Smooth muscle cell (in vitro differentiated cells): ENCODE measurements at regions not wholly inside any gene's neighbourhood (a gene's known extent, or its start where the extent isn't known, plus 50 kb on each side); places are given as distances from the start of the nearest gene placed in this dataset.
A peak's percentile ranks its signal among the peaks of the same experiment; 100 is the strongest.

Experiments used
- DNase-seq: peaks from one replicate; lab custom pipeline; 2025; ENCODE audit not compliant: unreplicated experiment; lab: John Stamatoyannopoulos, UW
- H2AFZ ChIP-seq: fragments of 200-600 bp; sonication (generic); 2 replicates; pipeline ENCODE4 v1.6.0; 2016; ENCODE audit warnings: antibody characterized with exemption, low read depth, mild to moderate bottlenecking
- H3F3A ChIP-seq: fragments of 200-600 bp; sonication (generic); 2 replicates; pipeline ENCODE4 v1.6.0; 2017; ENCODE audit warnings: antibody characterized with exemption, low read depth
- H3K27ac ChIP-seq: fragments of 200-600 bp; sonication (generic); 2 replicates; pipeline ENCODE4 v1.5.1; 2016; ENCODE audit warnings: low read depth, mild to moderate bottlenecking
- H3K27me3 ChIP-seq: fragments of 200-600 bp; sonication (generic); 2 replicates; pipeline ENCODE4 v1.6.1; 2016; ENCODE audit warnings: low read depth, mild to moderate bottlenecking
- H3K36me3 ChIP-seq: fragments of 200-600 bp; sonication (generic); 2 replicates; pipeline ENCODE4 v1.5.1; 2016; ENCODE audit warnings: low read depth
- H3K4me1 ChIP-seq: fragments of 200-600 bp; sonication (generic); 2 replicates; pipeline ENCODE4 v1.5.1; 2016; ENCODE audit warnings: low read depth
- H3K4me2 ChIP-seq: fragments of 200-600 bp; sonication (generic); 2 replicates; pipeline ENCODE4 v1.6.0; 2016; ENCODE audit warnings: mild to moderate bottlenecking
- H3K4me3 ChIP-seq: fragments of 200-600 bp; sonication (generic); 2 replicates; pipeline ENCODE4 v1.5.1; 2016; ENCODE audit warnings: mild to moderate bottlenecking
- H3K79me2 ChIP-seq: fragments of 200-600 bp; sonication (generic); 2 replicates; pipeline ENCODE4 v1.6.0; 2016; ENCODE audit warnings: low read depth, mild to moderate bottlenecking
- H3K9ac ChIP-seq: fragments of 200-600 bp; sonication (generic); 2 replicates; pipeline ENCODE4 v1.6.0; 2016; ENCODE audit warnings: low read depth
- H3K9me3 ChIP-seq: fragments of 200-600 bp; sonication (generic); replicated peaks from 2 replicates; pipeline ENCODE4 v1.5.1; 2016; ENCODE audit warnings: low read depth
- H4K20me1 ChIP-seq: fragments of 200-600 bp; sonication (generic); 2 replicates; pipeline ENCODE4 v1.6.0; 2016; ENCODE audit warnings: low read depth
- WGBS: methylation state at CpG from one replicate; pipeline ENCODE4 v1.1.7; 2016; ENCODE audit warnings: low lambda C conversion rate; 5-methylcytosine and 5-hydroxymethylcytosine counted together
- TF ChIP-seq, protein P1 (sequence below): fragments of 200-600 bp; sonication (generic); IDR thresholded peaks from 2 replicates; pipeline ENCODE4 v1.5.1; 2017; ENCODE audit warnings: borderline replicate concordance, mild to moderate bottlenecking, antibody characterized with exemption; ENCODE audit not compliant: insufficient read depth, poor library complexity, severe bottlenecking

DNA sequence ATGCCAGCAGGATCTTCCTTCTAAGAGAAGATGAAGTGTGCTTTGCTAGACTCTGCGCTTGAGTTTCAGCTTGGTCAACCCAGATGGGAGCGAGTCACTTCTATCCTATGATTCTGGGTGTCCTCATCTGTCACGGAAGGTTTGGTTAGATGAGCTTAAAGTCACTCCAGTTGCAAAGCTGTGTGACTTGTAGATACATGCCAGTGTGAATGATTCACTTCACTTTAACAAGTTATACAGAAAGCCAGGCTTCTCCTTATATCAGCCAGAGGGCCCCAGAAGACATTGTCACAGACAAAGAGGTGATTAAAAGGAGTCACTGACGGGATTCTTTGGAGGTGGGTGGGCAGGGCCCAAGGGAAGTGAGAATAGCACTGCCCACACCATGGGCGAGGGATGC lies 122.6 kb upstream of the PFKP start:
- Histone ChIP-seq H3K27ac (peak overlapping the region; percentile 58), H3K4me1 (no peaks in the 10 kb centered on the region), H3K4me3 (no peak overlapping the region), H3K9me3 (no peaks in the 10 kb centered on the region), H2AFZ (no peak overlapping the region), H3K36me3 (no peaks in the 10 kb centered on the region), H3K4me2 (peak overlapping the region; percentile 10), H3F3A (peaks cover 5% of the 10 kb centered on the region), H3K27me3 (peaks cover 3% of the 10 kb centered on the region), H3K79me2 (no peaks in the 10 kb centered on the region), H4K20me1 (no peaks in the 10 kb centered on the region), H3K9ac (no peak overlapping the region)
- no peak for DNase-seq
- TF ChIP-seq, protein P1, sequence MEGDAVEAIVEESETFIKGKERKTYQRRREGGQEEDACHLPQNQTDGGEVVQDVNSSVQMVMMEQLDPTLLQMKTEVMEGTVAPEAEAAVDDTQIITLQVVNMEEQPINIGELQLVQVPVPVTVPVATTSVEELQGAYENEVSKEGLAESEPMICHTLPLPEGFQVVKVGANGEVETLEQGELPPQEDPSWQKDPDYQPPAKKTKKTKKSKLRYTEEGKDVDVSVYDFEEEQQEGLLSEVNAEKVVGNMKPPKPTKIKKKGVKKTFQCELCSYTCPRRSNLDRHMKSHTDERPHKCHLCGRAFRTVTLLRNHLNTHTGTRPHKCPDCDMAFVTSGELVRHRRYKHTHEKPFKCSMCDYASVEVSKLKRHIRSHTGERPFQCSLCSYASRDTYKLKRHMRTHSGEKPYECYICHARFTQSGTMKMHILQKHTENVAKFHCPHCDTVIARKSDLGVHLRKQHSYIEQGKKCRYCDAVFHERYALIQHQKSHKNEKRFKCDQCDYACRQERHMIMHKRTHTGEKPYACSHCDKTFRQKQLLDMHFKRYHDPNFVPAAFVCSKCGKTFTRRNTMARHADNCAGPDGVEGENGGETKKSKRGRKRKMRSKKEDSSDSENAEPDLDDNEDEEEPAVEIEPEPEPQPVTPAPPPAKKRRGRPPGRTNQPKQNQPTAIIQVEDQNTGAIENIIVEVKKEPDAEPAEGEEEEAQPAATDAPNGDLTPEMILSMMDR, result no peak
- WGBS, result 32% methylated on average over 5 of the region's 5 CpGs

GRCh38 chr10:2943932-2944614 lies 123.3 kb upstream of the PFKP start:
- Histone ChIP-seq H2AFZ (no peak overlapping the region), H3K27ac (peak overlapping the region; percentile 58), H3K9me3 (no peaks in the 10 kb centered on the region), H3K4me3 (no peak overlapping the region), H3K9ac (no peak overlapping the region), H3F3A (peaks cover 5% of the 10 kb centered on the region), H3K4me2 (no peak overlapping the region), H3K79me2 (no peaks in the 10 kb centered on the region), H3K36me3 (no peaks in the 10 kb centered on the region), H3K4me1 (no peaks in the 10 kb centered on the region), H3K27me3 (peaks cover 3% of the 10 kb centered on the region), H4K20me1 (no peaks in the 10 kb centered on the region)
- no peak for DNase-seq
- 84% methylated on average over 7 of the region's 7 CpGs for WGBS
- TF ChIP-seq, protein P1, result no peak

- no peak overlapping the region for H3K4me3 ChIP-seq
These were observed 124.4 kb upstream of the PFKP start for GRCh38 chr10:2942938-2943337.

GRCh38 chr10:2938869-2939268 lies 128.5 kb upstream of the PFKP start:
- Histone ChIP-seq H3K9me3 (no peaks in the 10 kb centered on the region), H3K79me2 (no peaks in the 10 kb centered on the region), H3K9ac (no peak overlapping the region), H3K4me1 (no peaks in the 10 kb centered on the region), H3K27me3 (peaks cover 3% of the 10 kb centered on the region), H2AFZ (no peak overlapping the region), H3K36me3 (no peaks in the 10 kb centered on the region), H3K27ac (no peak overlapping the region), H3K4me2 (no peak overlapping the region), H3K4me3 (no peak overlapping the region), H3F3A (peaks cover 3% of the 10 kb centered on the region), H4K20me1 (no peaks in the 10 kb centered on the region)
- TF ChIP-seq, protein P1, result peak; percentile 22
- 85% methylated on average over 3 of the region's 3 CpGs for WGBS
- DNase-seq, result no peak

More at GRCh38 chr10:2942938-2943337, 124.4 kb upstream of the PFKP start:
- Histone ChIP-seq H3K27me3 (peaks cover 3% of the 10 kb centered on the region), H3K36me3 (no peaks in the 10 kb centered on the region), H4K20me1 (no peaks in the 10 kb centered on the region), H3K79me2 (no peaks in the 10 kb centered on the region), H3K9me3 (no peaks in the 10 kb centered on the region), H3F3A (peaks cover 5% of the 10 kb centered on the region), H3K4me2 (no peak overlapping the region), H3K27ac (no peak overlapping the region), H3K9ac (no peak overlapping the region), H2AFZ (no peak overlapping the region), H3K4me1 (no peaks in the 10 kb centered on the region)
- WGBS, result 43% methylated on average over 3 of the region's 3 CpGs
- TF ChIP-seq, protein P1, result no peak
- DNase-seq, result no peak
